Panc1 (cell line): ENCODE measurements at regions not wholly inside any gene's neighbourhood (a gene's known extent, or its start where the extent isn't known, plus 50 kb on each side); places are given as distances from the start of the nearest gene placed in this dataset.

Experiments used
- ATAC-seq: fragments of 200-7000 bp; cut with Tn5 transposase; 2 replicates; pipeline ENCODE4 v1.9.1; 2020; ENCODE audit warnings: mild to moderate bottlenecking, moderate library complexity
- BruUV-seq: library from RNA; stranded (reverse); fragments of 400-500 nt; replicated peaks from 2 replicates; lab custom pipeline; 2021; lab: Mats Ljungman, UMichigan
- CTCF ChIA-PET: fragments of 300-600 bp; sonication (Branson Sonifier 250); formaldehyde crosslinking; loops from one replicate; lab custom pipeline; 2022; ENCODE audit warnings: antibody characterized with exemption; lab: Charles Lee
- POLR2A ChIA-PET: fragments of 300-600 bp; sonication (Branson Sonifier 250); formaldehyde crosslinking; loops from one replicate; lab custom pipeline; 2022; ENCODE audit warnings: antibody characterized with exemption; lab: Charles Lee
- DNase-seq: peaks from one replicate; pipeline ENCODE4 v3.0.0-alpha.2; 2010; ENCODE audit warnings: low read depth, low spot score
- H3K27ac ChIP-seq: 2 replicates; pipeline ENCODE4 v1.5.1; 2011; ENCODE audit warnings: mild to moderate bottlenecking, low read length, inconsistent platforms
- H3K27me3 ChIP-seq: fragments of 200-500 bp; sonication (Bioruptor generic); 2 replicates; pipeline ENCODE4 v1.6.0; 2014; ENCODE audit warnings: low read length, inconsistent platforms; ENCODE audit not compliant: control insufficient read depth, insufficient read depth
- H3K36me3 ChIP-seq: fragments of 200-500 bp; sonication (Bioruptor generic); 2 replicates; pipeline ENCODE4 v1.5.1; 2014; ENCODE audit warnings: inconsistent platforms, mild to moderate bottlenecking, low read length, moderate library complexity; ENCODE audit not compliant: control insufficient read depth, insufficient read depth
- H3K4me1 ChIP-seq: 2 replicates; pipeline ENCODE4 v1.5.1; 2011; ENCODE audit warnings: inconsistent platforms, mild to moderate bottlenecking, low read length, moderate library complexity; ENCODE audit not compliant: control insufficient read depth, insufficient read depth
- H3K4me3 ChIP-seq, 2 experiments: 2 replicates each; pipeline ENCODE4 v1.5.1; 2011 to 2012; ENCODE audit warnings: low read depth in 2 of 2, low read length in 2 of 2, mild to moderate bottlenecking in 2 of 2, inconsistent platforms in 1 of 2, moderate library complexity in 1 of 2
- H3K9me3 ChIP-seq: fragments of 200-500 bp; sonication (Bioruptor generic); 2 replicates; pipeline ENCODE4 v1.5.1; 2014; ENCODE audit warnings: low read depth, mild to moderate bottlenecking, inconsistent platforms, low read length, moderate library complexity; ENCODE audit not compliant: control insufficient read depth, insufficient read depth
- POLR2AphosphoS5 ChIP-seq: IDR thresholded peaks from 2 replicates; pipeline ENCODE4 v1.6.1; 2012; ENCODE audit warnings: mild to moderate bottlenecking, low read depth, low read length, moderate library complexity
- SIN3A ChIP-seq: IDR thresholded peaks from 2 replicates; pipeline ENCODE4 v1.6.1; 2012; ENCODE audit warnings: low read depth, mild to moderate bottlenecking, low read length, moderate library complexity, borderline replicate concordance; ENCODE audit not compliant: insufficient read depth
- TCF7L2 ChIP-seq: IDR thresholded peaks from 2 replicates; pipeline ENCODE4 v1.6.1; 2011; ENCODE audit warnings: mild to moderate bottlenecking, low read depth, low read length, inconsistent platforms
- in situ Hi-C: cut with HindIII; loops from 2 replicates; pipeline ENCODE4 v1.10.0; 2016; ENCODE audit warnings: low sequenced_read_pairs, low pct_unique_long_range_greater_than_20kb
- intact Hi-C: fragments of 100-400 bp; cut with micrococcal nuclease; formaldehyde crosslinking; loops from one replicate; pipeline ENCODE4 v1.10.0; 2022; ENCODE audit not compliant: unreplicated experiment
- TF ChIP-seq, protein P1 (sequence below), 2 experiments: IDR thresholded peaks; 2 replicates each; pipeline ENCODE4 v1.6.1; 2011 to 2012; ENCODE audit warnings: low read depth in 2 of 2, control low read depth in 1 of 2, low read length in 1 of 2, mild to moderate bottlenecking in 1 of 2, moderate library complexity in 1 of 2; ENCODE audit not compliant: insufficient read depth in 1 of 2
- TF ChIP-seq, protein P2 (sequence below): fragments of 450-650 bp; IDR thresholded peaks from 2 replicates; pipeline ENCODE4 v1.5.1; 2017; ENCODE audit warnings: mild to moderate bottlenecking

DNA sequence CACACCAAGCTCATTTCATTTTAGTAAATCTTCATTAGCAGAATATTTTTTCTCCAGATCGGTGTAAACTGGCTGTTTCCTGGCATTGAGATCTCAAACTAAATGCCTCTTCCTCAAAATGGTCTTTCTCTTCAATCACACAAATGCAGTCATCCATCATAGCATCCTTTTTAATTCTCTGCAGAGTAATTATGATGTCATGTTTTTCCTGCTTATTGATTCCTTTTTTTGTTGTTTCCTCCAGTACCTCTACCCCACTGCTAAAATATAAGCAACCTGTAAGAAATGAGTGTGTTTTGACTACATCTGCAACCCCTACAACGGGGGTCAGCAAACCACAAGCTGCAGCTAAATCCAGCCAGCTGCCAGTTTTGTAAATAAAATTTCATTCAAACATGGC is 65.6 kb upstream of the TOM1L1 start:
- POLR2A ChIA-PET, result no interaction called here
- no peaks in the 10 kb centered on the region for H3K9me3 ChIP-seq
- no peak overlapping the region for H3K27ac ChIP-seq
- DNase-seq (no peak), ATAC-seq (no peak)
- H3K36me3 ChIP-seq, result no peaks in the 10 kb centered on the region
- intact Hi-C loops (no loop called here), in situ Hi-C loops (no loop called here)
- TF ChIP-seq, protein P1, sequence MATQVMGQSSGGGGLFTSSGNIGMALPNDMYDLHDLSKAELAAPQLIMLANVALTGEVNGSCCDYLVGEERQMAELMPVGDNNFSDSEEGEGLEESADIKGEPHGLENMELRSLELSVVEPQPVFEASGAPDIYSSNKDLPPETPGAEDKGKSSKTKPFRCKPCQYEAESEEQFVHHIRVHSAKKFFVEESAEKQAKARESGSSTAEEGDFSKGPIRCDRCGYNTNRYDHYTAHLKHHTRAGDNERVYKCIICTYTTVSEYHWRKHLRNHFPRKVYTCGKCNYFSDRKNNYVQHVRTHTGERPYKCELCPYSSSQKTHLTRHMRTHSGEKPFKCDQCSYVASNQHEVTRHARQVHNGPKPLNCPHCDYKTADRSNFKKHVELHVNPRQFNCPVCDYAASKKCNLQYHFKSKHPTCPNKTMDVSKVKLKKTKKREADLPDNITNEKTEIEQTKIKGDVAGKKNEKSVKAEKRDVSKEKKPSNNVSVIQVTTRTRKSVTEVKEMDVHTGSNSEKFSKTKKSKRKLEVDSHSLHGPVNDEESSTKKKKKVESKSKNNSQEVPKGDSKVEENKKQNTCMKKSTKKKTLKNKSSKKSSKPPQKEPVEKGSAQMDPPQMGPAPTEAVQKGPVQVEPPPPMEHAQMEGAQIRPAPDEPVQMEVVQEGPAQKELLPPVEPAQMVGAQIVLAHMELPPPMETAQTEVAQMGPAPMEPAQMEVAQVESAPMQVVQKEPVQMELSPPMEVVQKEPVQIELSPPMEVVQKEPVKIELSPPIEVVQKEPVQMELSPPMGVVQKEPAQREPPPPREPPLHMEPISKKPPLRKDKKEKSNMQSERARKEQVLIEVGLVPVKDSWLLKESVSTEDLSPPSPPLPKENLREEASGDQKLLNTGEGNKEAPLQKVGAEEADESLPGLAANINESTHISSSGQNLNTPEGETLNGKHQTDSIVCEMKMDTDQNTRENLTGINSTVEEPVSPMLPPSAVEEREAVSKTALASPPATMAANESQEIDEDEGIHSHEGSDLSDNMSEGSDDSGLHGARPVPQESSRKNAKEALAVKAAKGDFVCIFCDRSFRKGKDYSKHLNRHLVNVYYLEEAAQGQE (IDR thresholded peaks at IDR 0.05; ENCODE audit: insufficient read depth in 1 of 2, low read depth in 2 of 2, low read length in 1 of 2), result no peak
- no peak for TF ChIP-seq SIN3A
- no peak for TF ChIP-seq POLR2AphosphoS5
- TF ChIP-seq TCF7L2, result no peak
- TF ChIP-seq, protein P2, sequence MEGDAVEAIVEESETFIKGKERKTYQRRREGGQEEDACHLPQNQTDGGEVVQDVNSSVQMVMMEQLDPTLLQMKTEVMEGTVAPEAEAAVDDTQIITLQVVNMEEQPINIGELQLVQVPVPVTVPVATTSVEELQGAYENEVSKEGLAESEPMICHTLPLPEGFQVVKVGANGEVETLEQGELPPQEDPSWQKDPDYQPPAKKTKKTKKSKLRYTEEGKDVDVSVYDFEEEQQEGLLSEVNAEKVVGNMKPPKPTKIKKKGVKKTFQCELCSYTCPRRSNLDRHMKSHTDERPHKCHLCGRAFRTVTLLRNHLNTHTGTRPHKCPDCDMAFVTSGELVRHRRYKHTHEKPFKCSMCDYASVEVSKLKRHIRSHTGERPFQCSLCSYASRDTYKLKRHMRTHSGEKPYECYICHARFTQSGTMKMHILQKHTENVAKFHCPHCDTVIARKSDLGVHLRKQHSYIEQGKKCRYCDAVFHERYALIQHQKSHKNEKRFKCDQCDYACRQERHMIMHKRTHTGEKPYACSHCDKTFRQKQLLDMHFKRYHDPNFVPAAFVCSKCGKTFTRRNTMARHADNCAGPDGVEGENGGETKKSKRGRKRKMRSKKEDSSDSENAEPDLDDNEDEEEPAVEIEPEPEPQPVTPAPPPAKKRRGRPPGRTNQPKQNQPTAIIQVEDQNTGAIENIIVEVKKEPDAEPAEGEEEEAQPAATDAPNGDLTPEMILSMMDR, result no peak
- CTCF ChIA-PET, result no interaction called here
- H3K4me3 ChIP-seq, result no peak overlapping the region
- BruUV-seq, result no TSS peak
- H3K27me3 ChIP-seq, result no peaks in the 10 kb centered on the region
- no peaks in the 10 kb centered on the region for H3K4me1 ChIP-seq

DNA sequence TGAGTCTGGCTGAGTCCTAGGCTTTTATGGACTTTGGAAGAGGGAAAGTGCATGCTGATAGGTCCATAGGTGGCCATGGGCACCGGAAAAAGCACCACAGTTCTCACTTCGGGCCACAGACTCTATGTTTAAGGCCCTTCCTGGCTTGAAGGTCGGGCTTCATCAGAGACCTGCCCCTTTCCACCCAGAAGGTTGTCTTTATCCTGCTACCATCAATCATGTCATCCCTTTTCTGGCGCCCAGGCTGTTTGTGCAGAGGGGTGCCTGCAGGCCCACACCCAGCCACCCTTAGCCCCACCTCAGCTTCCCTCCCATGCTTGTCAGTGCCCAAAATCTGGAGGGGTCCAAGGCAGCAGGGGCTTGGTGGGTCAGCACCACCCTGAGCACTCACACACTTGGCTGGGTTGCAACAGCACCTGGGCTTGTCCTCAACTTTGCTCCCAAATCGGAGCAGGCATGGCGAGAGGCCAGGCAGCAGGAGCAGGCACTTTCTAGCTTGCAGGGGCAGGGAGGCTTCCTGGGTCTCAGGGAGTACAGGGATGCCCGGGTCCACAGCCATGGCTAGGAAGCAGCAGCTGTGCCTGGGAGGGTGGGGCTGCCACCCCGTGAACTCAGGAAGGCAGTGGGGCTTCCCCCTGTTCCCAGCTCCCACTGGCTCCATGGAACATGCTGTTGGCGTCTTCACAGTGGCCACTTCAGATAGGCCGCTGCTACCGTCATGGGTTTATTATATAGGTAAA is 63.8 kb upstream of the TOM1L1 start:
- Histone ChIP-seq H3K27me3 (no peaks in the 10 kb centered on the region), H3K4me1 (no peaks in the 10 kb centered on the region), H3K9me3 (no peaks in the 10 kb centered on the region), H3K4me3 (no peak overlapping the region), H3K36me3 (no peaks in the 10 kb centered on the region), H3K27ac (no peak overlapping the region)
- in situ Hi-C loops, result no loop called here
- BruUV-seq, result no TSS peak
- CTCF ChIA-PET, result no interaction called here
- TF ChIP-seq POLR2AphosphoS5, result no peak
- TF ChIP-seq, protein P1 (IDR thresholded peaks at IDR 0.05; ENCODE audit: insufficient read depth in 1 of 2, low read depth in 2 of 2, low read length in 1 of 2), result no peak
- TF ChIP-seq TCF7L2, result no peak
- POLR2A ChIA-PET, result no interaction called here
- ATAC-seq (no peak), DNase-seq (no peak)
- intact Hi-C loops, result no loop called here
